Uterus (tissue), 3 donors: ENCODE measurements at regions not wholly inside any gene's neighbourhood (a gene's known extent, or its start where the extent isn't known, plus 50 kb on each side); places are given as distances from the start of the nearest gene placed in this dataset.

Source experiments
- DNase-seq, 2 donors: peaks; one replicate each; pipeline ENCODE4 v3.0.0-alpha.2; 2019 to 2020
- H3K27ac ChIP-seq, 2 donors: fragments of 200-600 bp; sonication (generic); 1 replicate in 1 of 2; 2 replicates in 1 of 2; pipeline ENCODE4 v1.5.1; 2016 to 2018
- H3K27me3 ChIP-seq, 2 donors: fragments of 200-600 bp; sonication (generic); one replicate each; pipeline ENCODE4 v1.5.1; 2018 to 2019; ENCODE audit warnings: control low read depth in 1 of 2
- H3K36me3 ChIP-seq, 2 donors: fragments of 200-600 bp; sonication (generic); one replicate each; pipeline ENCODE4 v1.5.1; 2019; ENCODE audit warnings: control low read depth in 1 of 2
- H3K4me1 ChIP-seq, 2 donors: fragments of 200-600 bp; sonication (generic); one replicate each; pipeline ENCODE4 v1.5.1; 2018 to 2019; ENCODE audit warnings: control low read depth in 1 of 2
- H3K4me3 ChIP-seq, 2 donors: fragments of 200-600 bp; sonication (generic); 1 replicate in 1 of 2; 2 replicates in 1 of 2; pipeline ENCODE4 v1.5.1; 2018 to 2019; ENCODE audit warnings: mild to moderate bottlenecking in 1 of 2
- H3K9me3 ChIP-seq, 2 donors: fragments of 200-600 bp; sonication (generic); one replicate each; pipeline ENCODE4 v1.5.1; 2019; ENCODE audit warnings: control low read depth in 1 of 2
- CTCF ChIP-seq, 4 experiments: fragments of 200-600 bp in 2 of 4; fragments of 450-650 bp in 2 of 4; sonication (generic) in 2 of 4; IDR thresholded peaks; one replicate each; pipeline ENCODE4 v1.5.1; 2016 to 2019; ENCODE audit warnings: antibody characterized with exemption in 4 of 4, mild to moderate bottlenecking in 2 of 4, moderate library complexity in 1 of 4
- POLR2A ChIP-seq, 2 donors: fragments of 450-650 bp; IDR thresholded peaks; one replicate each; pipeline ENCODE4 v1.6.1; 2016; ENCODE audit warnings: antibody characterized with exemption in 2 of 2, mild to moderate bottlenecking in 1 of 2, moderate library complexity in 1 of 2
- intact Hi-C: fragments of 100-400 bp; cut with DNase I; formaldehyde crosslinking; loops from one replicate; pipeline ENCODE4 v1.15.1; 2023; ENCODE audit warnings: low total_unique reads
- donor health status: DM: yes; HTN: yes; CAD: no.

- H3K27ac ChIP-seq, result no peak overlapping the region
- intact Hi-C loops, result no loop called here
- no peak for DNase-seq
- H3K36me3 ChIP-seq, result no peaks in the 10 kb centered on the region
- no peaks in the 10 kb centered on the region for H3K4me1 ChIP-seq
- no peaks in the 10 kb centered on the region for H3K27me3 ChIP-seq
- TF ChIP-seq POLR2A (IDR thresholded peaks at IDR 0.05) (no peak), CTCF (IDR thresholded peaks at IDR 0.05) (no peak)
- H3K9me3 ChIP-seq, result no peaks in the 10 kb centered on the region
- no peak overlapping the region for H3K4me3 ChIP-seq
Measured at GRCh38 chr1:38201431-38201830, 154.8 kb upstream of the POU3F1 start.

GRCh38 chr1:38198621-38199020 is 152.0 kb upstream of the POU3F1 start:
- H3K27me3 ChIP-seq, result peaks cover 0 to 1% of the 10 kb centered on the region in 2 donors
- no peaks in the 10 kb centered on the region for H3K4me1 ChIP-seq
- no peaks in the 10 kb centered on the region for H3K36me3 ChIP-seq
- no peaks in the 10 kb centered on the region for H3K9me3 ChIP-seq
- no peak for DNase-seq
- TF ChIP-seq POLR2A (IDR thresholded peaks at IDR 0.05) (no peak), CTCF (IDR thresholded peaks at IDR 0.05) (no peak)
- intact Hi-C loops, result no loop called here
- H3K27ac ChIP-seq, result no peak overlapping the region
- no peak overlapping the region for H3K4me3 ChIP-seq

GRCh38 chr1:38198099-38198498 is 151.5 kb upstream of the POU3F1 start:
- H3K36me3 ChIP-seq, result no peaks in the 10 kb centered on the region
- no peak overlapping the region for H3K27ac ChIP-seq
- peaks cover 0 to 6% of the 10 kb centered on the region in 2 donors for H3K27me3 ChIP-seq
- H3K4me1 ChIP-seq, result no peaks in the 10 kb centered on the region
- TF ChIP-seq CTCF (IDR thresholded peaks at IDR 0.05), result no peak
- no peak for TF ChIP-seq POLR2A (IDR thresholded peaks at IDR 0.05)
- no peaks in the 10 kb centered on the region for H3K9me3 ChIP-seq
- no peak overlapping the region for H3K4me3 ChIP-seq
- intact Hi-C loops, result no loop called here
- DNase-seq, result no peak

- intact Hi-C loops, result no loop called here
- DNase-seq, result no peak
- Histone ChIP-seq H3K9me3 (no peaks in the 10 kb centered on the region), H3K27ac (no peak overlapping the region), H3K4me1 (no peaks in the 10 kb centered on the region), H3K4me3 (no peak overlapping the region), H3K36me3 (no peaks in the 10 kb centered on the region), H3K27me3 (peaks cover 0 to 8% of the 10 kb centered on the region in 2 donors)
- TF ChIP-seq CTCF (IDR thresholded peaks at IDR 0.05), result no peak
- TF ChIP-seq POLR2A (IDR thresholded peaks at IDR 0.05), result no peak
Measured at GRCh38 chr1:38197312-38198061, 150.9 kb upstream of the POU3F1 start.

- no peaks in the 10 kb centered on the region for H3K36me3 ChIP-seq
- DNase-seq, result no peak
- intact Hi-C loops, result no loop called here
- no peak for TF ChIP-seq CTCF (IDR thresholded peaks at IDR 0.05)
- TF ChIP-seq POLR2A (IDR thresholded peaks at IDR 0.05), result no peak
- H3K27ac ChIP-seq, result no peak overlapping the region
- no peaks in the 10 kb centered on the region for H3K9me3 ChIP-seq
- no peak overlapping the region for H3K4me3 ChIP-seq
- peaks cover 0 to 8% of the 10 kb centered on the region in 2 donors for H3K27me3 ChIP-seq
- no peaks in the 10 kb centered on the region for H3K4me1 ChIP-seq
Measured at GRCh38 chr1:38194472-38194871, 147.9 kb upstream of the POU3F1 start.
